Skin of body (tissue), 1 donor: ENCODE measurements at regions not wholly inside any gene's neighbourhood (a gene's known extent, or its start where the extent isn't known, plus 50 kb on each side); places are given as distances from the start of the nearest gene placed in this dataset.
"Not testable (repeated sequence)": the region's sequence is repeated elsewhere in the genome, so short reads cannot be mapped to it uniquely, and the experiment has no call there.

Source experiments
- DNase-seq: peaks from one replicate; lab custom pipeline; 2025; lab: John Stamatoyannopoulos, UW

GRCh38 chr16:87143661-87144121 lies 173.5 kb downstream of the C16orf95 start:
- DNase-seq, result no peak

- no peak for DNase-seq
Measured at GRCh38 chr16:87144232-87144631, 173.0 kb downstream of the C16orf95 start.

GRCh38 chr16:87145181-87146176 lies 171.7 kb downstream of the C16orf95 start:
- DNase-seq, result no peak

GRCh38 chr16:87146676-87147075 lies 170.5 kb downstream of the C16orf95 start:
- no peak for DNase-seq

- DNase-seq, result no peak
Measured at GRCh38 chr16:87149051-87149450, 168.1 kb downstream of the C16orf95 start.

- DNase-seq, result no peak
Measured at GRCh38 chr16:87150262-87150661, 166.9 kb downstream of the C16orf95 start.

GRCh38 chr16:87150681-87151280 lies 166.4 kb downstream of the C16orf95 start:
- DNase-seq, result no peak

- DNase-seq, result no peak
Measured at GRCh38 chr16:87152221-87152755, 164.9 kb downstream of the C16orf95 start.

GRCh38 chr16:87153326-87153725 lies 163.9 kb downstream of the C16orf95 start:
- DNase-seq, result no peak

GRCh38 chr16:87155315-87155714 lies 161.9 kb downstream of the C16orf95 start:
- not testable (repeated sequence) for DNase-seq

GRCh38 chr16:87156195-87156594 lies 161.0 kb downstream of the C16orf95 start:
- no peak for DNase-seq

GRCh38 chr16:87160234-87160636 lies 157.0 kb downstream of the C16orf95 start:
- DNase-seq, result no peak

GRCh38 chr16:87160701-87161337 lies 156.4 kb downstream of the C16orf95 start:
- DNase-seq, result no peak

- DNase-seq, result not testable (repeated sequence)
Measured at GRCh38 chr16:87161410-87161809, 155.8 kb downstream of the C16orf95 start.

- no peak for DNase-seq
Measured at GRCh38 chr16:87161822-87162676, 155.1 kb downstream of the C16orf95 start.

- not testable (repeated sequence) for DNase-seq
Measured at GRCh38 chr16:87162799-87163198, 154.4 kb downstream of the C16orf95 start.

GRCh38 chr16:87163637-87164036 lies 153.6 kb downstream of the C16orf95 start:
- DNase-seq, result no peak

GRCh38 chr16:87165151-87165550 lies 152.0 kb downstream of the C16orf95 start:
- no peak for DNase-seq

- no peak for DNase-seq
Measured at GRCh38 chr16:87165885-87166284, 151.3 kb downstream of the C16orf95 start.

- no peak for DNase-seq
Measured at GRCh38 chr16:87166321-87166720, 150.9 kb downstream of the C16orf95 start.

- no peak for DNase-seq
Measured at GRCh38 chr16:87166934-87167333, 150.3 kb downstream of the C16orf95 start.
